ENCODE measurements at regions not wholly inside any gene's neighbourhood (a gene's known extent, or its start where the extent isn't known, plus 50 kb on each side); places are given as distances from the start of the nearest gene placed in this dataset.

GRCh38 chr5:73322437-73323076 lies 126.0 kb downstream of the FOXD1 start:
- TF ChIP-seq ARNT (IDR thresholded peaks at IDR 0.05) (no peak), PKNOX1 (IDR thresholded peaks at IDR 0.05) (no peak), HDGF (IDR thresholded peaks at IDR 0.05; ENCODE audit: borderline replicate concordance) (no peak), CTBP1 (IDR thresholded peaks at IDR 0.05; ENCODE audit: borderline replicate concordance) (no peak), NFRKB (IDR thresholded peaks at IDR 0.05) (no peak), FOXK2 (IDR thresholded peaks at IDR 0.05) (no peak), BHLHE40 (IDR thresholded peaks at IDR 0.05; ENCODE audit: borderline replicate concordance) (no peak), L3MBTL2 (conservative IDR thresholded peaks at IDR 0.05) (no peak), ZNF384 (IDR thresholded peaks at IDR 0.05) (no peak), LEF1 (IDR thresholded peaks at IDR 0.05; ENCODE audit: borderline replicate concordance) (no peak), SP1 (IDR thresholded peaks at IDR 0.05) (no peak)
- no peak for DNase-seq (ENCODE audit: extremely low spot score)
- ChIA-PET POLR2A (no interaction called here), CTCF (interaction anchor here (0.5 kb wide), 1 partner anchor 99 kb away, joined by 3 read pairs; no protein-coding TSS in a partner anchor)

DNA sequence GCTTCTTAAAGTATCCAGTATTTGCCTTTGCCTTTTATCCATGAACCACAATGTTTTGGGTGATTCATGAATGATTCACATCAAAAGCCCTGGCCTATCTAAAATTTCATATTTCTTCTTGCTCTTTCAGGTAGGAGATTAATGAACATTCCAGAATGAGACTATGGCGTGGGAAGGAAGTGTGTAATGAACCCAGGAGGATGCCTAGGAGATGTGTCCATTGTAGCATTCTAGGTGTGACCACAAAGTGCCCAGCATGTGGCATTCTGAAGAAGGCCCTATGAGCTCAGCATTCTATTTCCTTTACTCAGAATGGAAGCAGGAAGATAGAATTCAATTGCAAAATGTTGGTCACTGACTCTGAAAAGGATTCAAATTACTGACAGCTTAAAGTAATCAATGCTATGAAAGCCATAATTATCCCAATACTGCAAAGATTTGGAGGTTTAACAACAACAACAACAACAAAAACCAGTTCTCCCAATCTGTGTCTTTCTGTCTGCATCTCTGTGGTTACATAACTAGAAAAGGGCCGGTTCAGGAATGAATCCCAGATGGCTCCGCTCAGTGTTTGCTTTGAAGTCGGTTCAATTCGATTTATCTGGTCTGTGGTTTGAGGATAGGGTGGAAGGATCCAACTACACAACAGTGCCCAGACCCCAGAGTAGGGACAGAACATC lies 126.7 kb downstream of the FOXD1 start:
- no peak for TF ChIP-seq SP1 (IDR thresholded peaks at IDR 0.05)
- TF ChIP-seq BHLHE40 (IDR thresholded peaks at IDR 0.05; ENCODE audit: borderline replicate concordance): no peak
- TF ChIP-seq HDGF (IDR thresholded peaks at IDR 0.05; ENCODE audit: borderline replicate concordance): no peak
- no peak for TF ChIP-seq L3MBTL2 (conservative IDR thresholded peaks at IDR 0.05)
- no peak for TF ChIP-seq TARDBP (IDR thresholded peaks at IDR 0.05)
- no peak for TF ChIP-seq FOXM1 (IDR thresholded peaks at IDR 0.05; ENCODE audit: borderline replicate concordance)
- no peak for TF ChIP-seq NFRKB (IDR thresholded peaks at IDR 0.05)
- no peak for TF ChIP-seq ARNT (IDR thresholded peaks at IDR 0.05)
- TF ChIP-seq PKNOX1 (IDR thresholded peaks at IDR 0.05): no peak
- TF ChIP-seq ZNF384 (IDR thresholded peaks at IDR 0.05): no peak
- no peak for TF ChIP-seq SUZ12 (IDR thresholded peaks at IDR 0.05)
- TF ChIP-seq LEF1 (IDR thresholded peaks at IDR 0.05; ENCODE audit: borderline replicate concordance): no peak
- no peak for TF ChIP-seq CTBP1 (IDR thresholded peaks at IDR 0.05; ENCODE audit: borderline replicate concordance)
- TF ChIP-seq ELF4 (IDR thresholded peaks at IDR 0.05): no peak
- TF ChIP-seq FOXK2 (IDR thresholded peaks at IDR 0.05): no peak
- TF ChIP-seq FOXA1 (IDR thresholded peaks at IDR 0.05): no peak
- CTCF ChIA-PET: interaction anchor here (0.5 to 0.7 kb wide), 2 partner anchors 16 to 99 kb away, joined by 3 read pairs; no protein-coding TSS in a partner anchor
- no peak for DNase-seq (ENCODE audit: extremely low spot score)
- POLR2A ChIA-PET: no interaction called here

DNA sequence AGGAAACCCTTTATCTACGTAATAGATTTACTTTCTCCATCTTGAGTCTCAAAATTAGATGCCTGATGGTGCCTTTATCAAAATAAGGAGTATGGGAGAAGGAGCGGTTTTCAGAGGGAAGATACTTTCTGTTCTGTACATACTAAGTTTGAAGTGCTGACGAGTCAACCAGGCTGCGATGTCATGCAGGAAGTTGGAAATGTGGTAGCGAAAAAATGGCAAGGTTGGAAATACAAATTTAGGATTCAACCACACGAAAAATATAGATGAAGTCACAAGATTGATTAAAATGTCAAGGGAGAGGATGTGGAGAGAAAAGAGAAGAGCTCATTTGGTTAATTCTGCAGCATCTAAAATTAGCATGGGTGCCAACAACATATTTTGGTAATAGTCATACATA lies 129.5 kb downstream of the FOXD1 start:
- DNase-seq (ENCODE audit: extremely low spot score): no peak
- ChIA-PET POLR2A (no interaction called here), CTCF (no interaction called here)
- no peak for TF ChIP-seq FOXA1 (IDR thresholded peaks at IDR 0.05)
- TF ChIP-seq PKNOX1 (IDR thresholded peaks at IDR 0.05): no peak
- no peak for TF ChIP-seq NFRKB (IDR thresholded peaks at IDR 0.05)
- TF ChIP-seq ELF4 (IDR thresholded peaks at IDR 0.05): no peak

GRCh38 chr5:73318308-73318719 lies 130.3 kb downstream of the FOXD1 start:
- CTCF ChIA-PET: interaction anchor here (0.8 kb wide), 1 partner anchor 27 kb away, joined by 3 read pairs; no protein-coding TSS in a partner anchor
- POLR2A ChIA-PET: no interaction called here
- no peak for DNase-seq (ENCODE audit: extremely low spot score)

DNA sequence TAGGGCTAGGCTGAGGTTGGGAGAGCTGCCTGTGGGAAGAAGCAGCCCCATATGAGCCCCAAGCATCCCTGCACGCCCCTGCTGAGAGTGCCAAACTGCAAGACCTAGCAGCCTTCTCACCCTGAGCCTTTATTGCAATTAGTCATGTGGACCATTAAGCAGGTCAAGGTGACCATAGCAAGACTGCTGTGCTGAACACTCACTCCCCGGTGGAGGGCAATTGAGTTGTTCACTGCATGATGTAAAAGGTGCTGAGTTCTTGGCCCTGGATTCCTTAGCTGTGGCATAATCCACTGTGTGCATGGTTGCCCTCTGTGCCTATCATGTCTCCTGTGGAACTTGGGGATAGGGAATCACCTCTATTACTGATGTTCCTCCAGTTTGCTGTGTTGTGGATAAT lies 131.1 kb downstream of the FOXD1 start:
- TF ChIP-seq FOXM1 (IDR thresholded peaks at IDR 0.05; ENCODE audit: borderline replicate concordance): no peak
- no peak for TF ChIP-seq SP1 (IDR thresholded peaks at IDR 0.05)
- TF ChIP-seq CTBP1 (IDR thresholded peaks at IDR 0.05; ENCODE audit: borderline replicate concordance): no peak
- no peak for TF ChIP-seq ELF4 (IDR thresholded peaks at IDR 0.05)
- TF ChIP-seq LEF1 (IDR thresholded peaks at IDR 0.05; ENCODE audit: borderline replicate concordance): no peak
- TF ChIP-seq ZNF384 (IDR thresholded peaks at IDR 0.05): no peak
- no peak for TF ChIP-seq BHLHE40 (IDR thresholded peaks at IDR 0.05; ENCODE audit: borderline replicate concordance)
- TF ChIP-seq FOXK2 (IDR thresholded peaks at IDR 0.05): no peak
- no peak for TF ChIP-seq NFRKB (IDR thresholded peaks at IDR 0.05)
- ChIA-PET CTCF (no interaction called here), POLR2A (no interaction called here)
- no peak for DNase-seq (ENCODE audit: extremely low spot score)

More at GRCh38 chr5:73318308-73318719, 130.3 kb downstream of the FOXD1 start:
- TF ChIP-seq PKNOX1 (IDR thresholded peaks at IDR 0.05): no peak
- no peak for TF ChIP-seq LEF1 (IDR thresholded peaks at IDR 0.05; ENCODE audit: borderline replicate concordance)

Measured in HEK293T (cell line).